Cardiac septum (tissue), 1 donor: ENCODE measurements at regions not wholly inside any gene's neighbourhood (a gene's known extent, or its start where the extent isn't known, plus 50 kb on each side); places are given as distances from the start of the nearest gene placed in this dataset.

Experiments used
- DNase-seq: peaks from one replicate; pipeline ENCODE4 v3.0.0-alpha.2; 2020; ENCODE audit warnings: low spot score
- intact Hi-C: fragments of 100-400 bp; cut with DNase I; formaldehyde crosslinking; loops from one replicate; pipeline ENCODE4 v1.14.0; 2022
- donor health status: DM: no; HTN: no; CAD: no.

GRCh38 chr16:35325936-35326335 lies 1866.5 kb downstream of the TP53TG3F start:
- intact Hi-C loops = no loop called here
- DNase-seq = no peak

- no peak for DNase-seq
- intact Hi-C loops = no loop called here
Observed at GRCh38 chr16:35339337-35339736, 1879.9 kb downstream of the TP53TG3F start.

- no peak for DNase-seq
Observed at GRCh38 chr16:35342012-35342411, 1882.6 kb downstream of the TP53TG3F start.

GRCh38 chr16:35344012-35344762 lies 1884.8 kb downstream of the TP53TG3F start:
- intact Hi-C loops = no loop called here
- DNase-seq = peak; percentile 73

More at GRCh38 chr16:35342012-35342411, 1882.6 kb downstream of the TP53TG3F start:
- intact Hi-C loops = no loop called here

GRCh38 chr16:35352431-35352830 lies 1893.0 kb downstream of the TP53TG3F start:
- no peak for DNase-seq
- intact Hi-C loops = no loop called here

- no peak for DNase-seq
- intact Hi-C loops = no loop called here
Observed at GRCh38 chr16:35363510-35363909, 1904.1 kb downstream of the TP53TG3F start.

GRCh38 chr16:35364263-35364662 lies 1904.9 kb downstream of the TP53TG3F start:
- intact Hi-C loops = no loop called here
- DNase-seq = no peak

- intact Hi-C loops = no loop called here
- no peak for DNase-seq
Observed at GRCh38 chr16:35365675-35366074, 1906.3 kb downstream of the TP53TG3F start.

- no peak for DNase-seq
- intact Hi-C loops = no loop called here
Observed at GRCh38 chr16:35370617-35371016, 1911.2 kb downstream of the TP53TG3F start.

GRCh38 chr16:35377142-35377541 lies 1917.7 kb downstream of the TP53TG3F start:
- intact Hi-C loops = no loop called here
- no peak for DNase-seq

- intact Hi-C loops = no loop called here
- DNase-seq = no peak
Observed at GRCh38 chr16:35386619-35387018, 1927.2 kb downstream of the TP53TG3F start.

GRCh38 chr16:35391328-35391727 lies 1931.9 kb downstream of the TP53TG3F start:
- no peak for DNase-seq
- intact Hi-C loops = no loop called here

GRCh38 chr16:35398180-35398579 lies 1938.8 kb downstream of the TP53TG3F start:
- intact Hi-C loops = no loop called here
- DNase-seq = no peak

GRCh38 chr16:35399133-35399532 lies 1939.7 kb downstream of the TP53TG3F start:
- intact Hi-C loops = no loop called here
- DNase-seq = no peak

GRCh38 chr16:35404273-35404672 lies 1944.9 kb downstream of the TP53TG3F start:
- intact Hi-C loops = no loop called here
- DNase-seq = no peak

- no peak for DNase-seq
- intact Hi-C loops = no loop called here
Observed at GRCh38 chr16:35405526-35405925, 1946.1 kb downstream of the TP53TG3F start.

GRCh38 chr16:35409503-35409902 lies 1950.1 kb downstream of the TP53TG3F start:
- DNase-seq = no peak
- intact Hi-C loops = no loop called here

GRCh38 chr16:35410438-35410837 lies 1951.0 kb downstream of the TP53TG3F start:
- no peak for DNase-seq
- intact Hi-C loops = no loop called here

GRCh38 chr16:35411156-35411555 lies 1951.7 kb downstream of the TP53TG3F start:
- DNase-seq = no peak
- intact Hi-C loops = no loop called here

- DNase-seq = no peak
- intact Hi-C loops = no loop called here
Observed at GRCh38 chr16:35414139-35414538, 1954.7 kb downstream of the TP53TG3F start.

GRCh38 chr16:35414563-35414962 lies 1955.2 kb downstream of the TP53TG3F start:
- no peak for DNase-seq
- intact Hi-C loops = no loop called here

GRCh38 chr16:35425270-35425669 lies 1965.9 kb downstream of the TP53TG3F start:
- no peak for DNase-seq
- intact Hi-C loops = no loop called here
